A549 (cell line): ENCODE measurements at regions not wholly inside any gene's neighbourhood (a gene's known extent, or its start where the extent isn't known, plus 50 kb on each side); places are given as distances from the start of the nearest gene placed in this dataset.

Experiments used
- CBX2 ChIP-seq: fragments of 200-600 bp; sonication (generic); IDR thresholded peaks from 2 replicates; pipeline ENCODE4 v1.6.1; 2016; ENCODE audit warnings: low read depth, mild to moderate bottlenecking, borderline replicate concordance
- CTCF ChIP-seq: fragments of >200 bp; sonication (Bioruptor Twin); formaldehyde crosslinking; IDR thresholded peaks from 3 replicates; pipeline ENCODE4 v1.5.1; 2016
- HMGXB4 ChIP-seq: fragments of 250-450 bp; sonication (Bioruptor Pico); IDR thresholded peaks from 2 replicates; pipeline ENCODE4 v1.5.0; 2021; ENCODE audit warnings: mild to moderate bottlenecking, moderate library complexity, borderline replicate concordance
- REST ChIP-seq: fragments of 200-600 bp; sonication (generic); IDR thresholded peaks from 2 replicates; pipeline ENCODE4 v1.6.1; 2016; ENCODE audit warnings: antibody characterized with exemption, mild to moderate bottlenecking, moderate library complexity

GRCh38 chrX:37956223-37956622 lies 50.1 kb upstream of the SYTL5 start:
- TF ChIP-seq CTCF: no peak
- TF ChIP-seq REST: no peak
- no peak for TF ChIP-seq HMGXB4 (CRISPR knock-in tag)
- no peak for TF ChIP-seq CBX2
